ENCODE measurements at regions not wholly inside any gene's neighbourhood (a gene's known extent, or its start where the extent isn't known, plus 50 kb on each side); places are given as distances from the start of the nearest gene placed in this dataset.

- TF ChIP-seq CTCF (conservative IDR thresholded peaks at IDR 0.05) (no peak), ZFX (IDR thresholded peaks at IDR 0.05) (no peak)
These were observed 448.1 kb downstream of the PTH2R start for GRCh38 chr2:208854717-208855116.
